NCI-H128 (cell line): ENCODE measurements at regions not wholly inside any gene's neighbourhood (a gene's known extent, or its start where the extent isn't known, plus 50 kb on each side); places are given as distances from the start of the nearest gene placed in this dataset.

Experiments
- DNase-seq: peaks from one replicate; lab custom pipeline; 2025; ENCODE audit not compliant: unreplicated experiment; lab: John Stamatoyannopoulos, UW

- DNase-seq, result no peak
These were observed 68.4 kb upstream of the ADO start for GRCh38 chr10:62736168-62736546.

GRCh38 chr10:62738916-62739315 lies 65.6 kb upstream of the ADO start:
- DNase-seq, result no peak

DNA sequence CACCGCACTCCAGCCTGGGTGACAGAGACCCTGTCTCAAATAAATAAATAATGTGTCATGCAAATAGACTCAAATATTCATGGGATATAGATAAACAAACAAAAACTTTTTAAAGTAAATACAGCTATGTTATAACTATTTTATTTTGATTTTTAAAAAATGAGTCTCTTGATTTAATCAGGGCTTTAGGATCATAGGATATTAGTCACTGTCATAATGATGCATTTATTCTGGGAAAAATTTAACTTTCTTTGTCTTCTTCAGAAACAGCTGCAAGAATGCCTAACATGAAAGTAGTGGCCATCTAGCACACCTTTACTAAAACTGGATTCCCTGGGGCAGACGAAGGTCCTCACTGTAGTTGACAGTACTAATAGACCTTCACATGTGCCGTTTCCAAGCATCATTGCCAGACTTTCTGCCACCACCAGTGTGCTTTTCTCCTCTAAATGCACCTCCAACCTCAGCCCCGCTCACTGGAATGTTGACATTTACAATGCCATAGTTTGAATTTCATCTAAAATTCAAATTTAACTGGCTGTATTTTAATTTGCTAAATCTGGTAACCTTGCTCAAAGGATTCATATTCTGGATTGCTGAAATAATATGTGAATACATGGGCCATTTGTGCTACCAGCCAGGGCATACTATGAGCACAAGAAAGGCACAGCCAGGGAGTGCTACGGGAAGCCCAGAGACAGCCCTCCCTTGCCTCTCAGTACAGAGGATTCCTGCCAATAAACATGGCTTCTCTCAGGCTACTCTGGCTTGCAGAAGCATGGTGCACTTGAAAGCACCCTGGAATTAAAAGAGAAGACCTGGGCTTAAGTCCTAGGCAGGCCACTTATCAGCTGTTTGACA lies 63.4 kb upstream of the ADO start:
- no peak for DNase-seq

GRCh38 chr10:62741996-62742395 lies 62.5 kb upstream of the ADO start:
- no peak for DNase-seq

GRCh38 chr10:62742536-62743061 lies 61.9 kb upstream of the ADO start:
- DNase-seq, result no peak

GRCh38 chr10:62744136-62744535 lies 60.4 kb upstream of the ADO start:
- DNase-seq, result no peak

DNA sequence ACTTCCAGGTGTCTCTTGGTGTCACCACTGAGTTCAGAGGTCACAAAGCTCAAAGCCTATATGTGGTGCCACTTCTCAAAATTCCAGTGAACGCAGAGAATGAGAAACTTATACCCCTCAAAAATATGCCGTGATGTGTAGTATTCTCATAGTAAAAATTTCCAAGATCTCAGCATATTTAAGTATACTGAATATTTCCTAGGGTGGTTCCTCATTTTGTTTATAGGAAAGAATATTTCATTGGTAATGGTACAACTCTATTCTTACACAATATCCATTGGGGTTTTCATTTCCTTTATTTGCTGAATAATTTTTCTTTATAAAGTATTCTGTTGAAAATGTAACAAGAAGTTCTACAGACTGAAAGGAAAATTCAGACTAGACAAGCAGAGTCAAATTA lies 58.9 kb upstream of the ADO start:
- DNase-seq, result no peak

- DNase-seq, result no peak
These were observed 57.4 kb upstream of the ADO start for GRCh38 chr10:62746951-62747729.

- no peak for DNase-seq
These were observed 56.1 kb upstream of the ADO start for GRCh38 chr10:62748386-62748785.

- DNase-seq, result no peak
These were observed 55.3 kb upstream of the ADO start for GRCh38 chr10:62749093-62749683.
